ENCODE measurements at regions not wholly inside any gene's neighbourhood (a gene's known extent, or its start where the extent isn't known, plus 50 kb on each side); places are given as distances from the start of the nearest gene placed in this dataset.

DNA sequence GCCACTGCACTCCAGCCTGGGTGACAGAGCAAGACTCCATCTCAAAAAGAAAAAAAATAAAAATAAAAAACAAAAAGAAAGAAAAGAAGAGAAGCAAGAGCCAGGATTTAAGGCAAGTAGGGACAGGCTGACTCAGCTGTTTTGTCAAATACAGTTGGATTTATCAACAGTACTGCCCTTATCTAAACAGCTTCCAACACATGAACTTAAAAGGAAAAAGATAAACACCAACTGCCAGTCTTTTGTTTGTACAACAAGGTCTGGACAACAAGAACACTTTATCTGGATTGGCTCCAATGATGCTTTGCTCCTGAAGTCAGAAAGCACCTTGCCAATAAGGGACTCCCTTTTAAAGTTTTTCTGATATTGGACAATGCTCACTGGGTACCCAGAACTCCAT, 886.0 kb downstream of the ADGRL2 start:
- TF ChIP-seq, protein P1, sequence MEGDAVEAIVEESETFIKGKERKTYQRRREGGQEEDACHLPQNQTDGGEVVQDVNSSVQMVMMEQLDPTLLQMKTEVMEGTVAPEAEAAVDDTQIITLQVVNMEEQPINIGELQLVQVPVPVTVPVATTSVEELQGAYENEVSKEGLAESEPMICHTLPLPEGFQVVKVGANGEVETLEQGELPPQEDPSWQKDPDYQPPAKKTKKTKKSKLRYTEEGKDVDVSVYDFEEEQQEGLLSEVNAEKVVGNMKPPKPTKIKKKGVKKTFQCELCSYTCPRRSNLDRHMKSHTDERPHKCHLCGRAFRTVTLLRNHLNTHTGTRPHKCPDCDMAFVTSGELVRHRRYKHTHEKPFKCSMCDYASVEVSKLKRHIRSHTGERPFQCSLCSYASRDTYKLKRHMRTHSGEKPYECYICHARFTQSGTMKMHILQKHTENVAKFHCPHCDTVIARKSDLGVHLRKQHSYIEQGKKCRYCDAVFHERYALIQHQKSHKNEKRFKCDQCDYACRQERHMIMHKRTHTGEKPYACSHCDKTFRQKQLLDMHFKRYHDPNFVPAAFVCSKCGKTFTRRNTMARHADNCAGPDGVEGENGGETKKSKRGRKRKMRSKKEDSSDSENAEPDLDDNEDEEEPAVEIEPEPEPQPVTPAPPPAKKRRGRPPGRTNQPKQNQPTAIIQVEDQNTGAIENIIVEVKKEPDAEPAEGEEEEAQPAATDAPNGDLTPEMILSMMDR (IDR thresholded peaks at IDR 0.05), result no peak
- TF ChIP-seq POLR2A (IDR thresholded peaks at IDR 0.05), result no peak

Measured in Peyer's patch (tissue), 4 donors.